ENCODE measurements at regions not wholly inside any gene's neighbourhood (a gene's known extent, or its start where the extent isn't known, plus 50 kb on each side); places are given as distances from the start of the nearest gene placed in this dataset.
A peak's percentile ranks its signal among the peaks of the same experiment; 100 is the strongest.
"Not testable (repeated sequence)": the region's sequence is repeated elsewhere in the genome, so short reads cannot be mapped to it uniquely, and the experiment has no call there.

- DNase-seq: no peak
Measured at GRCh38 chr19:33866696-33867095, 70.0 kb downstream of the KCTD15 start.

DNA sequence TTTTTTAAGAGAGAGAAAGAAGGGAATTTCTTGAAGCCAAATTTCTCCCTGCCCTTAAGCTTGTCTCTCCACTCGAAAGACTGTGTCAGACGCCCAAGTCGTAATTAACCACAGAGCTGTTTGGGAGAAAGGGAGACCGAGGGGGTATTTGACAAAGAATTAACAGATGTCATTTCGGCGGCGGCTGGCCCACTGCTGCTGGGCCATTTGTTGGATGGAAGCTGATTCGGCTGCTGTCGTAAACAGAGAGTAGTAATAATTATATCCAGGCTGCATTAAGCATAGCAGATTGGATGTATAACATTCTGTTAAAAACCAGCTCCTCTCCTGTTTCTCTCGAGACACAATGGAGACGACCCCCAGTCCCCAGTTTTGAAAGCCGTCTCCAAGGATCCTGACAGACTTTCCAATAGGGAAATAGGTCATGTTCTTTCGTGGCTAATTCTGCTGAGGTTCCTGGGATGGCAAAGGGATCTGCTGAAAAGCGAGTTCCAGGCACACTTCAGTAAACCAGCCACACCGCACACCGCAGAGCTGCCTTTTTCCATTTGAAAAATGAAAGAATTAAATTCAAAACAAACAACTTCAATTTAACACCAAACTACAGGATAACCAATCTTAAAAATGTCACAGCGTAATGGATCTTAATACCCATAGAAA lies 71.5 kb downstream of the KCTD15 start:
- no peak for DNase-seq

GRCh38 chr19:33868788-33869412 lies 72.2 kb downstream of the KCTD15 start:
- peak; percentile 49 for DNase-seq

DNA sequence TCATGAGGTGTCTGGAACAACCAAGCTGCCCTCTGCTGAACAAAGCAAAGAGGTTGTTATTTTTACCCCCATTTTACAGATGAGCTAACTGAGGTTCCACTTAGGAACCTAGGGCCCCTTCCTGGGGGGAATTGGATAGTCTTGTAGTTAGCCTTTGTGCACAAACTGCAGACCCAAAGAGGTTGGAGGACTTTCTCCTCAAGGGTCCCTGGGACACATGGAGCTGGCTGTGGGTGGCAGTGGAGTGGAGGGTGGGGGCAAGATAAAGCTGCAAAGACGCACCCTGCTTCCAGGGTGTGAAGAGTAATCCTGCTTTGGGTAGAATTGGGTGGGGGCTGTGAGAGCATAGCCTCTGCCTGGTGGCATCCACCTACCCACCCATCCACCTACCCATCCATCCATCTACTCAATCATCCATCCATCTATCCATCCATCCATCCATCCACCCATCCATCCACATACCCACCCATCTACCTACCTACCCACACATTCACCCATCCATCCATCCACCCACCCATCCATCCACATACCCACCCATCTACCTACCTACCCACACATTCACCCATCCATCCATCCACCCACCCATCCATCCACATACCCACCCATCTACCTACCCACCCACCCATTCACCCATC lies 73.7 kb downstream of the KCTD15 start:
- not testable (repeated sequence) for DNase-seq

DNA sequence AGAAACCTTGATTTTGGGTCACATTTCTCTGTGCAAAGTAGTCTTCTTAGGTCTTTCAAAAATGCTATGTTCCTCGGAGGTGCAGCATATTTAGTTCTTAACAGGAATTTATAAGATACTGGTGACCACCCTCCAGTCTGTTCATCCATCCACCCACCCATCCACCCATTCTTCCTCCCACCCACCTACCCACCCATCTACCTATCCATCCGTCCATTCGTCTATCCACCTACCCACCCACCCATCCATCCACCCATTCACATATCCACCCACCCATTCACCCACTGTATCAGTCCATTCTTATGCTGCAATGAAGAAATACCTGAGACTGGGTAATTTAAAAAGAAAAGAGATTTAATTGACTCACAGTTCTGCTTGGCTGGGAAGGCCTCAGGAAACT lies 74.9 kb downstream of the KCTD15 start:
- DNase-seq: no peak

GRCh38 chr19:33872445-33873320 lies 76.0 kb downstream of the KCTD15 start:
- DNase-seq: no peak

DNA sequence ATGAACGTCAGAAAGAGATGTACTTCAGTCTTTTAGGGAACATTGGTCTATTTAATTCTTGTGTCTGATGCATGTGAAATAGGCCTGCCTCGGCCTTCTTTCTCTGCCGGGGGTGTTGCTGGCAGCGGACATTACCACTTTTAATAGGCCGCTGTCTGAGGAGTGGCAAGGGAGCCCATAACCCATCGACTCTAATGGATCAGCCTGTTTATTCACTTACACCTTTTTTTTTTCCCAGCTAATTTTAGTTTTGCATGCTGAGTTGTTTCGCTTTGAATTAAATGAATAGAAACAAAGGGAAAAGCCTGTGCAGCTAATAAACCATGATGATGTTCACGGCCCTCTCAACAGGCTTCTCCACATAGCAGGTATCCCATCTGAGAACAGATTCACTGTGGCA lies 78.4 kb downstream of the KCTD15 start:
- no peak for DNase-seq

- DNase-seq: no peak
Measured at GRCh38 chr19:33876192-33876591, 79.5 kb downstream of the KCTD15 start.

DNA sequence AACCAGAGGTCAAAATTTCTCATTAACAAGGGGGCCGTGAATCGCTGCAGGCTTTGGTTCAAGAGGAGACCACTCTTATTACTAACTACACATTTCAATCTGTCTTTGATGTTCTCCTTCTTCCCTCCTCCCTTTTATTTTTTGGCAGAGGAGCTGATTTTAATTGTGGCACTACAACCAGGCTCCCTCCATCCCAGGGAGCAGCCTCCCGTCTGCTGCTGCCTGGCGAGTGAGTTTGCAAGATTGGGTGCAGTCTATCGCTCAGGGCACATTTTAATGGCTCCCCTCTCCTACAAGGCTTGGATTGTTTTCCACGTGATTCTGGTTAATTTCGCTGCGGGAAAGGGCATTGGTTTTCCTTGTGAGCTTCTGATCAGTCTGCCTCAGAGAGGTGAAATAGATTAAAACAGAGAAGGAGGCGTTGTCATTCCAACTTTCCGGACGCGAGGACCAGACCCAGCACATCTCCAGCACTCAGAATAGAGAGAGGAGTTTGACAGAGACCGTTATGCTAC lies 81.4 kb downstream of the KCTD15 start:
- DNase-seq: no peak

GRCh38 chr19:33878910-33879810 lies 82.5 kb downstream of the KCTD15 start:
- DNase-seq: no peak

DNA sequence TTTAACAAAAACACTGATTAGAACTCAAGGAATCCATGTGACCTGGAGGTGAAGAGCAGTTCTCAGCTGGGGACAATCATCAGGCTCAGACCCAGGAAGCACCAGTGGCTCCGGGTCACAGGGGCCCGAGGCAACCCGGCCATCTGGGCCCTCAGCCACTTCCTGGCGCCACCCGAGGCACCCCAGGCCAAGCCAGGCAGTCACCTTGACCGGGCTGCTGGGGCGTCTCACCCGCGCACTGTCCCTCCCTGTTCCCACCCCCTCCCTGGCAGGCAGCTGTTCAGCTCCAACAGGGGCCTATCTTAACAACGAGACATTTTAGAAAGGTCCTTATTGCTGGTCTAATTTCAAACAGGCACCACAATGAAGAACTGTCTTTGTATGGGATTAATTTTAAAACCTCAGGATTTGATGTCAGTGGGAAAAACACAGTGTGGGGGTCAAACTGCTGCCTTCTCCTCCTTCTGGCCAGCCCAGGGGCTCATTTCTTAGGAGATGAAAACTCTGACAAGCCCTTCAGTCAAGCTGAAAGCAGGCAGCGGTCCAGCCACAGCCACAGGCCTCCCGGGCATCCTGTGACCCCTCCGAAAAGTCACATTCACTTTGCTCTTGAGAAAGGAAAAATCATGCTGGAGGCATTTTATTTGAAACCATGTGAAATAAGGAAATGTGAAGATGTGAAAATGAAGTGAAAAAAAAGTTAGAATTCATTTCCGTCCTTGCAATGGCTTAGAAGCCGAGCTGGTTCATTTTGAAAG lies 83.3 kb downstream of the KCTD15 start:
- DNase-seq: no peak

DNA sequence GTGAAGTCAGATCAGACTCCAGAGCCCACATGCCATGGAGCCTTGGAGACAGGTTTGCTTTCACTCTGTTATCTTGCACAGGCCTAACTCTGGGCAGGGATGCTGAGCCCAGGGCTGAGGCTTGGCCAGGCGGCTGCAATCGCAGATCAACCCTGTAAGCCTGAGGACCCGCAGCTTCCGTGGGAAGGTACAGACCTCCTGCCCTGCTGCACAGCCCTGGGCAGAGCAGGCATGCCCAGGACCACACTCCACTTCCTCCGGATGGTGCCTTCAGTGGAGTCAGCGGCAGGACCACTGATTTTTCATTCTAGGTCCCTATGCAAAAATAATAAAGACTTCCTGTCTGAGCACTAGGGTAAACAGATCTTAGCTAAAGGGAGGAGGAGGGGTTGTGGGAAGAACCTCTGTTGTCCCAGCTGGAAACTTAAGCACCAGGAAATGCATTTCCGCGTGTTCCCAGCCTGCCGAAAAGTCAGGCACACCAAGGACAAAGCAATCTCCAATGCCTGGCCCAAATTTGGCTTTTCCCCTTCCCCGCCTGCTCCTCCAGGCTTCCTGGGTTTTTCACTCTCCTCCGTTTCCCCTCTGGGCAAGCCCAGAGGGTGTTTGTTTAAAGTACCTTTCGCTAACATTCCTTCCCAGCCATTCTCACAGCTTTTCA lies 87.3 kb downstream of the KCTD15 start:
- no peak for DNase-seq

DNA sequence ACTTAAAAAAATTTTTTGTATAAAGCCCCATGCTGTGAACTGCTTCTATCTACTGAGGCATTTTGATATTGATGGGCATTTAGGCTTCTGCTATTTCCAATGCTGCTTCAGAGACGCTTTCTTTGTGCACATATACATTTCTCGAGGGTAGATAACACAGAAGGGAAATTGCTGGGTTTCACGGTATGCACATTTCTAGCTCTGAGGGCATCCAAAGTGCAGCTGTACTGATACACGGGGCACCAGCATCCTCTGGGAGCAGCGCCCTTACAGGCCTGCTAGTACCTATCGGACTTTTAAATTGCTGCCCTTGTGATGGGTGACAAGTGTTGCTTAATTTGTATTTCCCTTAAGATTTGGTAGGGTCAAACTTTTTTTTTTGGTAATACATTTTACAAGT lies 88.6 kb downstream of the KCTD15 start:
- no peak for DNase-seq

GRCh38 chr19:33887891-33888290 lies 91.2 kb downstream of the KCTD15 start:
- DNase-seq: no peak

- no peak for DNase-seq
Measured at GRCh38 chr19:33888665-33889064, 92.0 kb downstream of the KCTD15 start.

DNA sequence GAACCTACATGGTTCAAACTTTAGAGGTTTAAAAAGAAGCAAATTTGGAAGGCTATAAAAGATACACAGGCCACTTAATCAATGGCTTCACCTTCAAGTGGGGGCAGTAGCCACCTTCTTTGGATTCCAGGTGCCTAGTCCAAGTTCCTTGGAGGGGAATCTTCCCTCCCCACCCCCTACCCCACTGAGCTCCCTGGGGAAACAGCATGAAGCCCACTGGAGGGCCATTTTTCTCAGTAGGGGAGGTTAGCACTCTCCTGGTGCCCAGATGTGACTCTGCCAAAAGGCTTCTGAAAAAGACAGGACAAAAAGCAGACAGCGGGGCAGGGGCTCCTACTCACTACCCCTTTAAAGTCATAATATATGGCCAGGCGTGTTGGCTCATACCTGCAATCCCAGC lies 93.9 kb downstream of the KCTD15 start:
- DNase-seq: no peak

GRCh38 chr19:33891773-33892172 lies 95.1 kb downstream of the KCTD15 start:
- no peak for DNase-seq

GRCh38 chr19:33894787-33895186 lies 98.1 kb downstream of the KCTD15 start:
- no peak for DNase-seq

GRCh38 chr19:33895366-33895765 lies 98.7 kb downstream of the KCTD15 start:
- no peak for DNase-seq
